ENCODE measurements at regions not wholly inside any gene's neighbourhood (a gene's known extent, or its start where the extent isn't known, plus 50 kb on each side); places are given as distances from the start of the nearest gene placed in this dataset.
"Not testable (repeated sequence)": the region's sequence is repeated elsewhere in the genome, so short reads cannot be mapped to it uniquely, and the experiment has no call there.

- H3K36me3 ChIP-seq (ENCODE audit: control insufficient read depth in 4 of 4, insufficient read depth in 4 of 4, low read length in 4 of 4), result no peaks in the 10 kb centered on the region
- no peak overlapping the region for H3K4me3 ChIP-seq
- no peaks in the 10 kb centered on the region for H3K27me3 ChIP-seq (ENCODE audit: control insufficient read depth in 3 of 3, insufficient read depth in 3 of 3, low read length in 2 of 3)
- H3K9ac ChIP-seq (ENCODE audit: insufficient read depth in 1 of 2, low read length in 2 of 2), result no peak overlapping the region
- no peaks in the 10 kb centered on the region for H3K9me3 ChIP-seq (ENCODE audit: control insufficient read depth in 4 of 4, insufficient read depth in 3 of 4, low read length in 3 of 4)
- WGBS, 2 donors, result 12 to 19% methylated on average over 1 of the region's 1 CpG
- no peak for TF ChIP-seq CTCF (IDR thresholded peaks at IDR 0.05; ENCODE audit: control extremely low read depth, extremely low read depth)
- no peak for DNase-seq
- H3K27ac ChIP-seq (ENCODE audit: low read depth in 1 of 2, low read length in 1 of 2), result no peak overlapping the region
- H3K4me1 ChIP-seq (ENCODE audit: control insufficient read depth in 5 of 5, insufficient read depth in 5 of 5, low read length in 5 of 5), result no peaks in the 10 kb centered on the region
- no peak for ATAC-seq (ENCODE audit: insufficient read depth, low FRiP score)
Measured at GRCh38 chrX:81959964-81960363, 758.1 kb downstream of the SH3BGRL start.

GRCh38 chrX:81974413-81974812, 772.5 kb downstream of the SH3BGRL start:
- not testable (repeated sequence) for H3K4me1 ChIP-seq (ENCODE audit: control insufficient read depth in 5 of 5, insufficient read depth in 5 of 5, low read length in 5 of 5); ATAC-seq (ENCODE audit: insufficient read depth, low FRiP score); DNase-seq; H3K4me3 ChIP-seq; H3K9me3 ChIP-seq (ENCODE audit: control insufficient read depth in 4 of 4, insufficient read depth in 3 of 4, low read length in 3 of 4); H3K27ac ChIP-seq (ENCODE audit: low read depth in 1 of 2, low read length in 1 of 2); H3K27me3 ChIP-seq (ENCODE audit: control insufficient read depth in 3 of 3, insufficient read depth in 3 of 3, low read length in 2 of 3); H3K36me3 ChIP-seq (ENCODE audit: control insufficient read depth in 4 of 4, insufficient read depth in 4 of 4, low read length in 4 of 4); H3K9ac ChIP-seq (ENCODE audit: insufficient read depth in 1 of 2, low read length in 2 of 2)
- 90 to 100% methylated on average over 1 of the region's 1 CpG for WGBS, 2 donors

GRCh38 chrX:81979806-81980515, 778.1 kb downstream of the SH3BGRL start:
- no peaks in the 10 kb centered on the region for H3K36me3 ChIP-seq (ENCODE audit: control insufficient read depth in 4 of 4, insufficient read depth in 4 of 4, low read length in 4 of 4)
- H3K4me3 ChIP-seq, result no peak overlapping the region
- no peak overlapping the region for H3K9ac ChIP-seq (ENCODE audit: insufficient read depth in 1 of 2, low read length in 2 of 2)
- no peak overlapping the region for H3K27ac ChIP-seq (ENCODE audit: low read depth in 1 of 2, low read length in 1 of 2)
- no peak for ATAC-seq (ENCODE audit: insufficient read depth, low FRiP score)
- H3K27me3 ChIP-seq (ENCODE audit: control insufficient read depth in 3 of 3, insufficient read depth in 3 of 3, low read length in 2 of 3), result no peaks in the 10 kb centered on the region
- H3K9me3 ChIP-seq (ENCODE audit: control insufficient read depth in 4 of 4, insufficient read depth in 3 of 4, low read length in 3 of 4), result peaks cover 0 to 3% (median 2%) of the 10 kb centered on the region in 4 donors
- 18 to 44% methylated on average over 5 of the region's 5 CpGs for WGBS, 2 donors
- no peaks in the 10 kb centered on the region for H3K4me1 ChIP-seq (ENCODE audit: control insufficient read depth in 5 of 5, insufficient read depth in 5 of 5, low read length in 5 of 5)
- no peak for DNase-seq
- TF ChIP-seq CTCF (IDR thresholded peaks at IDR 0.05; ENCODE audit: control extremely low read depth, extremely low read depth), result no peak

GRCh38 chrX:81987217-81987616, 785.3 kb downstream of the SH3BGRL start:
- not testable (repeated sequence) for H3K9me3 ChIP-seq (ENCODE audit: control insufficient read depth in 4 of 4, insufficient read depth in 3 of 4, low read length in 3 of 4); H3K4me3 ChIP-seq; H3K9ac ChIP-seq (ENCODE audit: insufficient read depth in 1 of 2, low read length in 2 of 2); H3K27ac ChIP-seq (ENCODE audit: low read depth in 1 of 2, low read length in 1 of 2); ATAC-seq (ENCODE audit: insufficient read depth, low FRiP score); H3K36me3 ChIP-seq (ENCODE audit: control insufficient read depth in 4 of 4, insufficient read depth in 4 of 4, low read length in 4 of 4); DNase-seq; H3K4me1 ChIP-seq (ENCODE audit: control insufficient read depth in 5 of 5, insufficient read depth in 5 of 5, low read length in 5 of 5); H3K27me3 ChIP-seq (ENCODE audit: control insufficient read depth in 3 of 3, insufficient read depth in 3 of 3, low read length in 2 of 3)
- 66 to 91% methylated on average over 2 of the region's 2 CpGs for WGBS, 2 donors
